Dedifferentiated amniotic fluid mesenchymal stem cell (primary cell): ENCODE measurements at regions not wholly inside any gene's neighbourhood (a gene's known extent, or its start where the extent isn't known, plus 50 kb on each side); places are given as distances from the start of the nearest gene placed in this dataset.

Experiments
- DNase-seq: peaks from one replicate; pipeline ENCODE4 v3.0.0-alpha.2; 2016; ENCODE audit errors: extremely low spot score

- no peak for DNase-seq
Measured at GRCh38 chr6:28707387-28708282, 182.0 kb downstream of the GPX5 start.

- DNase-seq: no peak
Measured at GRCh38 chr6:28709478-28710349, 184.0 kb downstream of the GPX5 start.

GRCh38 chr6:28710466-28711191 is 184.9 kb downstream of the GPX5 start:
- no peak for DNase-seq

- DNase-seq: no peak
Measured at GRCh38 chr6:28711325-28711724, 185.6 kb downstream of the GPX5 start.

- DNase-seq: no peak
Measured at GRCh38 chr6:28711788-28712341, 186.2 kb downstream of the GPX5 start.

GRCh38 chr6:28712982-28713381 is 187.3 kb downstream of the GPX5 start:
- DNase-seq: no peak

GRCh38 chr6:28719275-28719940 is 193.7 kb downstream of the GPX5 start:
- DNase-seq: no peak

GRCh38 chr6:28720357-28721231 is 194.9 kb downstream of the GPX5 start:
- DNase-seq: no peak

GRCh38 chr6:28721372-28721771 is 195.7 kb downstream of the GPX5 start:
- no peak for DNase-seq

- no peak for DNase-seq
Measured at GRCh38 chr6:28724395-28724794, 198.7 kb downstream of the GPX5 start.

- no peak for DNase-seq
Measured at GRCh38 chr6:28725274-28725809, 198.4 kb downstream of the TRIM27 start.

GRCh38 chr6:28725890-28726348 is 197.9 kb downstream of the TRIM27 start:
- no peak for DNase-seq

- DNase-seq: no peak
Measured at GRCh38 chr6:28726569-28727309, 197.0 kb downstream of the TRIM27 start.

GRCh38 chr6:28727559-28728211 is 196.1 kb downstream of the TRIM27 start:
- DNase-seq: no peak

GRCh38 chr6:28729501-28730402 is 194.0 kb downstream of the TRIM27 start:
- no peak for DNase-seq

GRCh38 chr6:28732052-28732451 is 191.7 kb downstream of the TRIM27 start:
- no peak for DNase-seq

GRCh38 chr6:28734443-28734959 is 189.3 kb downstream of the TRIM27 start:
- no peak for DNase-seq
